GM23338 (cell line): ENCODE measurements at regions not wholly inside any gene's neighbourhood (a gene's known extent, or its start where the extent isn't known, plus 50 kb on each side); places are given as distances from the start of the nearest gene placed in this dataset.

Experiments used
- CREB1 ChIP-seq: fragments of 250-450 bp; sonication (Bioruptor Pico); IDR thresholded peaks from 2 replicates; pipeline ENCODE4 v1.5.0; 2020; ENCODE audit warnings: low read depth, mild to moderate bottlenecking, moderate library complexity
- EZH2 ChIP-seq: fragments of 200-600 bp; sonication (generic); IDR thresholded peaks from one replicate; pipeline ENCODE4 v1.8.0; 2017; ENCODE audit warnings: antibody characterized with exemption, mild to moderate bottlenecking, low read depth; ENCODE audit not compliant: unreplicated experiment
- EZH2phosphoT487 ChIP-seq: fragments of 200-600 bp; sonication (generic); IDR thresholded peaks from one replicate; pipeline ENCODE4 v1.8.1; 2018; ENCODE audit warnings: antibody characterized with exemption; ENCODE audit not compliant: unreplicated experiment
- JUNB ChIP-seq: IDR thresholded peaks from one replicate; pipeline ENCODE4 v1.6.1; 2016; ENCODE audit warnings: antibody characterized with exemption; ENCODE audit not compliant: unreplicated experiment
- POLR2AphosphoS5 ChIP-seq: IDR thresholded peaks from 2 replicates; pipeline ENCODE4 v1.6.1; 2016; ENCODE audit warnings: antibody characterized with exemption, low read depth
- STAT1 ChIP-seq: IDR thresholded peaks from one replicate; pipeline ENCODE4 v1.6.1; 2016; ENCODE audit warnings: antibody characterized with exemption; ENCODE audit not compliant: unreplicated experiment
- ZNF331 ChIP-seq: fragments of 250-450 bp; sonication (Bioruptor Pico); IDR thresholded peaks from 2 replicates; pipeline ENCODE4 v1.5.0; 2020; ENCODE audit warnings: low read depth, mild to moderate bottlenecking, moderate library complexity
- TF ChIP-seq, protein P1 (sequence below), 2 experiments: fragments of 200-600 bp in 1 of 2; sonication (generic) in 1 of 2; conservative IDR thresholded peaks; 2 replicates each; pipeline versions ENCODE4 v1.5.1 to v1.6.1; 2016 to 2017; ENCODE audit warnings: antibody characterized with exemption in 2 of 2, low read depth in 2 of 2, mild to moderate bottlenecking in 2 of 2, moderate library complexity in 1 of 2
- TF ChIP-seq, protein P2 (sequence below): IDR thresholded peaks from one replicate; pipeline ENCODE4 v1.6.1; 2018; ENCODE audit warnings: antibody characterized with exemption; ENCODE audit not compliant: unreplicated experiment
- TF ChIP-seq, protein P3 (sequence below): IDR thresholded peaks from 2 replicates; pipeline ENCODE4 v1.6.1; 2016; ENCODE audit warnings: antibody characterized with exemption

- TF ChIP-seq EZH2 (no peak), EZH2phosphoT487 (no peak), CREB1 (CRISPR knock-in tag) (no peak), POLR2AphosphoS5 (no peak), JUNB (no peak), ZNF331 (no peak), STAT1 (no peak)
- TF ChIP-seq, protein P1, sequence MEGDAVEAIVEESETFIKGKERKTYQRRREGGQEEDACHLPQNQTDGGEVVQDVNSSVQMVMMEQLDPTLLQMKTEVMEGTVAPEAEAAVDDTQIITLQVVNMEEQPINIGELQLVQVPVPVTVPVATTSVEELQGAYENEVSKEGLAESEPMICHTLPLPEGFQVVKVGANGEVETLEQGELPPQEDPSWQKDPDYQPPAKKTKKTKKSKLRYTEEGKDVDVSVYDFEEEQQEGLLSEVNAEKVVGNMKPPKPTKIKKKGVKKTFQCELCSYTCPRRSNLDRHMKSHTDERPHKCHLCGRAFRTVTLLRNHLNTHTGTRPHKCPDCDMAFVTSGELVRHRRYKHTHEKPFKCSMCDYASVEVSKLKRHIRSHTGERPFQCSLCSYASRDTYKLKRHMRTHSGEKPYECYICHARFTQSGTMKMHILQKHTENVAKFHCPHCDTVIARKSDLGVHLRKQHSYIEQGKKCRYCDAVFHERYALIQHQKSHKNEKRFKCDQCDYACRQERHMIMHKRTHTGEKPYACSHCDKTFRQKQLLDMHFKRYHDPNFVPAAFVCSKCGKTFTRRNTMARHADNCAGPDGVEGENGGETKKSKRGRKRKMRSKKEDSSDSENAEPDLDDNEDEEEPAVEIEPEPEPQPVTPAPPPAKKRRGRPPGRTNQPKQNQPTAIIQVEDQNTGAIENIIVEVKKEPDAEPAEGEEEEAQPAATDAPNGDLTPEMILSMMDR (conservative IDR thresholded peaks at IDR 0.05; ENCODE audit: low read depth in 2 of 2), result no peak
- TF ChIP-seq, protein P2, sequence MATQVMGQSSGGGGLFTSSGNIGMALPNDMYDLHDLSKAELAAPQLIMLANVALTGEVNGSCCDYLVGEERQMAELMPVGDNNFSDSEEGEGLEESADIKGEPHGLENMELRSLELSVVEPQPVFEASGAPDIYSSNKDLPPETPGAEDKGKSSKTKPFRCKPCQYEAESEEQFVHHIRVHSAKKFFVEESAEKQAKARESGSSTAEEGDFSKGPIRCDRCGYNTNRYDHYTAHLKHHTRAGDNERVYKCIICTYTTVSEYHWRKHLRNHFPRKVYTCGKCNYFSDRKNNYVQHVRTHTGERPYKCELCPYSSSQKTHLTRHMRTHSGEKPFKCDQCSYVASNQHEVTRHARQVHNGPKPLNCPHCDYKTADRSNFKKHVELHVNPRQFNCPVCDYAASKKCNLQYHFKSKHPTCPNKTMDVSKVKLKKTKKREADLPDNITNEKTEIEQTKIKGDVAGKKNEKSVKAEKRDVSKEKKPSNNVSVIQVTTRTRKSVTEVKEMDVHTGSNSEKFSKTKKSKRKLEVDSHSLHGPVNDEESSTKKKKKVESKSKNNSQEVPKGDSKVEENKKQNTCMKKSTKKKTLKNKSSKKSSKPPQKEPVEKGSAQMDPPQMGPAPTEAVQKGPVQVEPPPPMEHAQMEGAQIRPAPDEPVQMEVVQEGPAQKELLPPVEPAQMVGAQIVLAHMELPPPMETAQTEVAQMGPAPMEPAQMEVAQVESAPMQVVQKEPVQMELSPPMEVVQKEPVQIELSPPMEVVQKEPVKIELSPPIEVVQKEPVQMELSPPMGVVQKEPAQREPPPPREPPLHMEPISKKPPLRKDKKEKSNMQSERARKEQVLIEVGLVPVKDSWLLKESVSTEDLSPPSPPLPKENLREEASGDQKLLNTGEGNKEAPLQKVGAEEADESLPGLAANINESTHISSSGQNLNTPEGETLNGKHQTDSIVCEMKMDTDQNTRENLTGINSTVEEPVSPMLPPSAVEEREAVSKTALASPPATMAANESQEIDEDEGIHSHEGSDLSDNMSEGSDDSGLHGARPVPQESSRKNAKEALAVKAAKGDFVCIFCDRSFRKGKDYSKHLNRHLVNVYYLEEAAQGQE, result no peak
- TF ChIP-seq, protein P3, sequence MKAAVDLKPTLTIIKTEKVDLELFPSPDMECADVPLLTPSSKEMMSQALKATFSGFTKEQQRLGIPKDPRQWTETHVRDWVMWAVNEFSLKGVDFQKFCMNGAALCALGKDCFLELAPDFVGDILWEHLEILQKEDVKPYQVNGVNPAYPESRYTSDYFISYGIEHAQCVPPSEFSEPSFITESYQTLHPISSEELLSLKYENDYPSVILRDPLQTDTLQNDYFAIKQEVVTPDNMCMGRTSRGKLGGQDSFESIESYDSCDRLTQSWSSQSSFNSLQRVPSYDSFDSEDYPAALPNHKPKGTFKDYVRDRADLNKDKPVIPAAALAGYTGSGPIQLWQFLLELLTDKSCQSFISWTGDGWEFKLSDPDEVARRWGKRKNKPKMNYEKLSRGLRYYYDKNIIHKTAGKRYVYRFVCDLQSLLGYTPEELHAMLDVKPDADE, result no peak
These were observed 232.6 kb upstream of the GPC6 start for GRCh38 chr13:92994056-92994455.
